Upper lobe of left lung (tissue), 6 donors: ENCODE measurements at regions not wholly inside any gene's neighbourhood (a gene's known extent, or its start where the extent isn't known, plus 50 kb on each side); places are given as distances from the start of the nearest gene placed in this dataset.

Experiments used
- ATAC-seq, 2 donors: fragments of 200-7000 bp; cut with Tn5 transposase; one replicate each; pipeline ENCODE4 v1.9.1; 2022; ENCODE audit warnings: mild to moderate bottlenecking in 2 of 2, moderate library complexity in 2 of 2; ENCODE audit not compliant: low FRiP score in 2 of 2
- DNase-seq, 2 donors: peaks; one replicate each; pipeline ENCODE4 v3.0.0-alpha.2; 2019 to 2020
- H3K27ac ChIP-seq, 4 donors: fragments of 200-600 bp; sonication (generic); one replicate each; pipeline ENCODE4 v1.5.1; 2016 to 2019
- H3K27me3 ChIP-seq, 4 donors: fragments of 200-600 bp; sonication (generic); one replicate each; pipeline ENCODE4 v1.5.1; 2017 to 2019
- H3K36me3 ChIP-seq, 4 donors: fragments of 200-600 bp; sonication (generic); one replicate each; pipeline ENCODE4 v1.5.1; 2016 to 2019
- H3K4me1 ChIP-seq, 4 donors: fragments of 200-600 bp; sonication (generic); one replicate each; pipeline ENCODE4 v1.5.1; 2018 to 2019
- H3K4me3 ChIP-seq, 4 donors: fragments of 200-600 bp; sonication (generic); one replicate each; pipeline ENCODE4 v1.5.1; 2017 to 2019; ENCODE audit warnings: mild to moderate bottlenecking in 2 of 4, moderate library complexity in 1 of 4
- H3K9me3 ChIP-seq, 4 donors: fragments of 200-600 bp; sonication (generic); one replicate each; pipeline ENCODE4 v1.5.1; 2018 to 2019
- CTCF ChIP-seq, 6 experiments: fragments of 450-650 bp in 4 of 6; fragments of 200-600 bp in 2 of 6; sonication (generic) in 2 of 6; IDR thresholded peaks; one replicate each; pipeline ENCODE4 v1.5.1; 2016 to 2019; ENCODE audit warnings: antibody characterized with exemption in 6 of 6
- EP300 ChIP-seq, 4 donors: sonication (generic); formaldehyde crosslinking; IDR thresholded peaks; one replicate each; pipeline ENCODE4 v1.5.1; 2017; ENCODE audit warnings: antibody characterized with exemption in 4 of 4, control low read depth in 2 of 4
- POLR2A ChIP-seq, 4 donors: fragments of 450-650 bp; IDR thresholded peaks; one replicate each; pipeline ENCODE4 v1.5.1; 2016 to 2017; ENCODE audit warnings: antibody characterized with exemption in 4 of 4, mild to moderate bottlenecking in 2 of 4
- POLR2AphosphoS5 ChIP-seq, 2 donors: sonication (generic); formaldehyde crosslinking; IDR thresholded peaks; one replicate each; pipeline ENCODE4 v1.5.1; 2017; ENCODE audit warnings: antibody characterized with exemption in 2 of 2
- WGBS, 2 donors: methylation state at CpG; one replicate each; pipeline ENCODE4 v1.1.5; 2017 to 2018; 5-methylcytosine and 5-hydroxymethylcytosine counted together
- donor health status: DM: no; HTN: no; CAD: no; lungs with moderate emphysema.
- donor health status: DM: no; HTN: yes; CAD: no; lungs with severe emphysema.

GRCh38 chr9:87792831-87793288 lies 66.9 kb downstream of the CTSL start:
- DNase-seq (peak in 1 of 2 donors; percentile 86), ATAC-seq (peak; percentile 91 to 99)
- no peak overlapping the region for H3K4me3 ChIP-seq
- peak; percentile 51 to 68 for TF ChIP-seq POLR2AphosphoS5 (IDR thresholded peaks at IDR 0.05)
- peak in 2 of 6 experiments; percentile 22 to 29 for TF ChIP-seq CTCF (IDR thresholded peaks at IDR 0.05)
- peak in 1 of 4 donors; percentile 36 for TF ChIP-seq POLR2A (IDR thresholded peaks at IDR 0.05)
- peak in 1 of 4 donors; percentile 81 for TF ChIP-seq EP300 (IDR thresholded peaks at IDR 0.05)
- WGBS, 2 donors, result 57 to 64% methylated on average over 4 to 6 of the region's 6 CpGs
- H3K4me1 ChIP-seq, result peaks cover 3 to 6% (median 5%) of the 10 kb centered on the region in 4 donors
- no peaks in the 10 kb centered on the region for H3K9me3 ChIP-seq
- H3K27me3 ChIP-seq, result no peaks in the 10 kb centered on the region
- no peaks in the 10 kb centered on the region for H3K36me3 ChIP-seq
- peak overlapping the region; percentile 59 to 78 (median 73) for H3K27ac ChIP-seq

- Histone ChIP-seq H3K36me3 (no peaks in the 10 kb centered on the region), H3K27me3 (no peaks in the 10 kb centered on the region), H3K27ac (peak overlapping the region; percentile 59 to 78 (median 73)), H3K4me3 (no peak overlapping the region), H3K4me1 (peaks cover 3 to 6% (median 5%) of the 10 kb centered on the region in 4 donors), H3K9me3 (no peaks in the 10 kb centered on the region)
- WGBS, 2 donors, result 46 to 65% methylated on average over 6 of the region's 6 CpGs
- ATAC-seq, result peak; percentile 57 to 85
- peak in 2 of 4 donors; percentile 45 to 58 for TF ChIP-seq EP300 (IDR thresholded peaks at IDR 0.05)
- peak in 1 of 2 donors; percentile 64 for TF ChIP-seq POLR2AphosphoS5 (IDR thresholded peaks at IDR 0.05)
- TF ChIP-seq POLR2A (IDR thresholded peaks at IDR 0.05), result no peak
- peak in 1 of 2 donors; percentile 42 for DNase-seq
Observed at GRCh38 chr9:87793292-87793691, 67.4 kb downstream of the CTSL start.

GRCh38 chr9:87795178-87795577 lies 69.3 kb downstream of the CTSL start:
- Histone ChIP-seq H3K4me1 (peaks cover 3 to 6% (median 5%) of the 10 kb centered on the region in 4 donors), H3K36me3 (no peaks in the 10 kb centered on the region), H3K27me3 (no peaks in the 10 kb centered on the region), H3K9me3 (no peaks in the 10 kb centered on the region), H3K4me3 (no peak overlapping the region), H3K27ac (no peak overlapping the region)
- WGBS, 2 donors, result 52 to 58% methylated on average over 4 of the region's 4 CpGs
- no peak for TF ChIP-seq POLR2A (IDR thresholded peaks at IDR 0.05)
- no peak for TF ChIP-seq EP300 (IDR thresholded peaks at IDR 0.05)
- no peak for TF ChIP-seq POLR2AphosphoS5 (IDR thresholded peaks at IDR 0.05)
- TF ChIP-seq CTCF (IDR thresholded peaks at IDR 0.05), result no peak
- DNase-seq (no peak), ATAC-seq (no peak)

GRCh38 chr9:87796196-87796595 lies 70.3 kb downstream of the CTSL start:
- Histone ChIP-seq H3K4me3 (no peak overlapping the region), H3K27ac (peak overlapping the region in 1 of 4 donors; percentile 0), H3K9me3 (no peaks in the 10 kb centered on the region), H3K27me3 (no peaks in the 10 kb centered on the region), H3K36me3 (no peaks in the 10 kb centered on the region), H3K4me1 (peaks cover 3 to 6% (median 5%) of the 10 kb centered on the region in 4 donors)
- no peak for ATAC-seq
- 43 to 74% methylated on average over 2 of the region's 2 CpGs for WGBS, 2 donors
- TF ChIP-seq POLR2AphosphoS5 (IDR thresholded peaks at IDR 0.05) (no peak), POLR2A (IDR thresholded peaks at IDR 0.05) (no peak), EP300 (IDR thresholded peaks at IDR 0.05) (no peak), CTCF (IDR thresholded peaks at IDR 0.05) (no peak)
- peak in 1 of 2 donors; percentile 37 for DNase-seq

- ATAC-seq, result no peak
- DNase-seq, result no peak
- 70 to 85% methylated on average over 1 of the region's 1 CpG for WGBS, 2 donors
- Histone ChIP-seq H3K9me3 (no peaks in the 10 kb centered on the region), H3K27me3 (no peaks in the 10 kb centered on the region), H3K4me3 (no peak overlapping the region), H3K27ac (no peak overlapping the region), H3K36me3 (no peaks in the 10 kb centered on the region), H3K4me1 (peaks cover 0 to 6% (median 2%) of the 10 kb centered on the region in 4 donors)
- TF ChIP-seq POLR2AphosphoS5 (IDR thresholded peaks at IDR 0.05) (no peak), EP300 (IDR thresholded peaks at IDR 0.05) (no peak), POLR2A (IDR thresholded peaks at IDR 0.05) (no peak), CTCF (IDR thresholded peaks at IDR 0.05) (no peak)
Observed at GRCh38 chr9:87798261-87798833, 72.4 kb downstream of the CTSL start.
